Heart left ventricle (tissue), 16 donors: ENCODE measurements at regions not wholly inside any gene's neighbourhood (a gene's known extent, or its start where the extent isn't known, plus 50 kb on each side); places are given as distances from the start of the nearest gene placed in this dataset.

Experiments used
- ATAC-seq, 4 donors: fragments of 200-7000 bp; cut with Tn5 transposase; one replicate each; pipeline ENCODE4 v1.9.1; 2020 to 2022; ENCODE audit warnings: moderate library complexity in 4 of 4, mild to moderate bottlenecking in 3 of 4, moderate number of reproducible peaks in 1 of 4
- DNase-seq, 5 donors: peaks; one replicate each; pipeline ENCODE4 v3.0.0-alpha.2; 2020
- H3K27ac ChIP-seq, 12 donors: fragments of 200-600 bp; sonication (generic) in 4 of 12; one replicate each; pipeline versions ENCODE4 v1.5.0 to v1.8.0; 2016 to 2022; ENCODE audit warnings: mild to moderate bottlenecking in 2 of 12
- H3K27me3 ChIP-seq, 9 donors: fragments of 200-600 bp; sonication (generic) in 2 of 9; one replicate each; pipeline versions ENCODE4 v1.5.1 to v1.8.0; 2016 to 2022; ENCODE audit warnings: mild to moderate bottlenecking in 3 of 9
- H3K36me3 ChIP-seq, 9 donors: fragments of 200-600 bp; sonication (generic) in 2 of 9; one replicate each; pipeline versions ENCODE4 v1.5.0 to v1.8.0; 2018 to 2022; ENCODE audit warnings: mild to moderate bottlenecking in 2 of 9
- H3K4me1 ChIP-seq, 12 donors: fragments of 200-600 bp; sonication (generic) in 4 of 12; one replicate each; pipeline versions ENCODE4 v1.5.0 to v1.8.0; 2016 to 2022; ENCODE audit warnings: mild to moderate bottlenecking in 3 of 12
- H3K4me3 ChIP-seq, 12 donors: fragments of 200-600 bp; sonication (generic) in 4 of 12; one replicate each; pipeline versions ENCODE4 v1.5.0 to v1.8.0; 2017 to 2022; ENCODE audit warnings: mild to moderate bottlenecking in 9 of 12, moderate library complexity in 4 of 12
- H3K9me3 ChIP-seq, 12 donors: fragments of 200-600 bp; sonication (generic) in 4 of 12; one replicate each; pipeline versions ENCODE4 v1.5.0 to v1.8.0; 2016 to 2022; ENCODE audit warnings: mild to moderate bottlenecking in 1 of 12
- POLR2A ChIP-seq, 2 donors: fragments of 450-650 bp; IDR thresholded peaks; one replicate each; pipeline ENCODE4 v1.6.1; 2017; ENCODE audit warnings: antibody characterized with exemption in 2 of 2, mild to moderate bottlenecking in 2 of 2, moderate library complexity in 2 of 2
- WGBS, 4 donors: extraction: QIAGEN DNeasy Blood & Tissue Kit in 2 of 4; methylation state at CpG; one replicate each; pipeline versions ENCODE4 v1.1.5 to v1.1.7; 2013 to 2018; 5-methylcytosine and 5-hydroxymethylcytosine counted together
- intact Hi-C, 10 donors: fragments of 100-400 bp; cut with DNase I; formaldehyde crosslinking; loops; one replicate each; pipeline versions ENCODE4 v1.11.1 to v1.14.2; 2022
- TF ChIP-seq, protein P1 (sequence below), 12 donors: fragments of 200-600 bp; sonication (generic) in 4 of 12; IDR thresholded peaks; one replicate each; pipeline versions ENCODE4 v1.5.0 to v1.8.0; 2018 to 2022; ENCODE audit warnings: antibody characterized with exemption in 12 of 12, mild to moderate bottlenecking in 5 of 12
- donor health status: ischemic (EF 13 %, LVEDD 7.1; RV severe dilation, severe dysfunction).
- donor health status: healthy with polysubstance abuse.
- donor health status: DM: no; HTN: yes; CAD: no.
- donor health status: DM: no; HTN: no; CAD: no.
- donor health status: ischemic (EF 25% LVEDD 6.9; RV normal size, moderate dysfunction).
- donor health status: ischemic (EF 25% LVEDD 5.7; RV mildly dilated, moderate dysfunction).
- donor health status: healthy.
- donor health status: DM: yes; HTN: yes; CAD: no.
- donor health status: ischemic (EF 35%, LVEDD 5.7; RV mildly dilated, moderate dysfunction).
- donor health status: nonischemic (EF 11% LVEDD 7.7; RV severe dilation, severe dysfunction).
- donor health status: DM: yes; HTN: yes; CAD: no.
- donor health status: PGD.
- donor health status: ischemic (EF 29% LVEDD 5.4; RV normal size, mild dysfunction).
- donor health status: nonischemic (EF 23%, LVEDD 6.1; RV moderate dilation, normal function).

DNA sequence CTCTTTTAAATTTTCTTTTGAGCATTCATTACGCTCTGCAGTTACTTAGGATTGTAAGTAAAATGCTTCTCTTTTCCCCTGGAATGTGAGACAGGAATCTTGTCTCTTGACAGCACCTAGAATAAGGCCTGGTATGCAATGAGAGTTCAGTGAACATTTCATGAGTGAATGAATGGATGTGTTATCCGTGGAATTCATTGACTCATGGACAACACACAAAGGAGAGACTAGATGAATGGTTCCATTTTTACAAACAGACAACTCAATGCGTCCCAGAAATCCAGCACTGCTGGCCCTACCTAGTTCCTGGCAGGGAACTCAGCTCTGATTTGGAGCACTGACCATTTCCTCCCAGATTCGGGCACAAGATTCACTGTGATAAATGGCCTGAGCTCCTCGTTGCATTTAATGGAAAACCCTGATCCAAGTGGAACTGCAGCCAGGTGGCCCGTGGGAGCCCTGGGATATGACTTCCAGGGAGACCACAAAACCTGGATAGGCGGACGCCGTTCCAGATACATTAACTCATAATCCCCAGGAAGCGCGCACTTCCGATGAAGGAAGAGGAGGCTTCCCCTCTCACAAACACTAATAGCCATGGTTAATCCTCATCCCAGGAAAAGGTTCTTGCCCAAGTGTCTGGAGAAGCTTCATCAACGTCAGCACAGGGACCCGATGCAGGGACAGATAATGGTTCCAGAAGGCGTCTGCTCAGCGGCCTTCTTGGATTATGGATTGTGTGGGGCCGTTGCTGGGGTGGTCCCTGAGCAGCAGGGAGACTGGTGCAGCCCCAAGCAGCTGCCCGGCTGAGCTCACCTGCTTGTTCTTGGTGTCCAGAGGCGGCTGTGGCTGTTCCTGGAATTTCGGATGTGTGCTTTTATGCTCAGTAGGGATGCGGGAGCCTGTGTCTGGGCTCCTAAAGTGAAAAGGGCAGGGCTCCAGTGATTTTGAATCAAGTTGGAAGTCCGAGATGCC is 211.1 kb upstream of the TSHZ3 start:
- ATAC-seq: no peak
- 68 to 81% (median 74%) methylated on average over 20 to 22 of the region's 22 CpGs for WGBS, 4 donors
- peak in 1 of 5 donors; percentile 55 for DNase-seq
- Histone ChIP-seq H3K4me1 (no peaks in the 10 kb centered on the region), H3K4me3 (no peak overlapping the region), H3K27me3 (peaks cover 0 to 10% (median 0%) of the 10 kb centered on the region in 9 donors), H3K9me3 (peaks cover 0 to 11% (median 0%) of the 10 kb centered on the region in 12 donors), H3K27ac (no peak overlapping the region), H3K36me3 (no peaks in the 10 kb centered on the region)
- no peak for TF ChIP-seq POLR2A (IDR thresholded peaks at IDR 0.05)
- TF ChIP-seq, protein P1, sequence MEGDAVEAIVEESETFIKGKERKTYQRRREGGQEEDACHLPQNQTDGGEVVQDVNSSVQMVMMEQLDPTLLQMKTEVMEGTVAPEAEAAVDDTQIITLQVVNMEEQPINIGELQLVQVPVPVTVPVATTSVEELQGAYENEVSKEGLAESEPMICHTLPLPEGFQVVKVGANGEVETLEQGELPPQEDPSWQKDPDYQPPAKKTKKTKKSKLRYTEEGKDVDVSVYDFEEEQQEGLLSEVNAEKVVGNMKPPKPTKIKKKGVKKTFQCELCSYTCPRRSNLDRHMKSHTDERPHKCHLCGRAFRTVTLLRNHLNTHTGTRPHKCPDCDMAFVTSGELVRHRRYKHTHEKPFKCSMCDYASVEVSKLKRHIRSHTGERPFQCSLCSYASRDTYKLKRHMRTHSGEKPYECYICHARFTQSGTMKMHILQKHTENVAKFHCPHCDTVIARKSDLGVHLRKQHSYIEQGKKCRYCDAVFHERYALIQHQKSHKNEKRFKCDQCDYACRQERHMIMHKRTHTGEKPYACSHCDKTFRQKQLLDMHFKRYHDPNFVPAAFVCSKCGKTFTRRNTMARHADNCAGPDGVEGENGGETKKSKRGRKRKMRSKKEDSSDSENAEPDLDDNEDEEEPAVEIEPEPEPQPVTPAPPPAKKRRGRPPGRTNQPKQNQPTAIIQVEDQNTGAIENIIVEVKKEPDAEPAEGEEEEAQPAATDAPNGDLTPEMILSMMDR (IDR thresholded peaks at IDR 0.05): no peak
- intact Hi-C loops: no loop called here

DNA sequence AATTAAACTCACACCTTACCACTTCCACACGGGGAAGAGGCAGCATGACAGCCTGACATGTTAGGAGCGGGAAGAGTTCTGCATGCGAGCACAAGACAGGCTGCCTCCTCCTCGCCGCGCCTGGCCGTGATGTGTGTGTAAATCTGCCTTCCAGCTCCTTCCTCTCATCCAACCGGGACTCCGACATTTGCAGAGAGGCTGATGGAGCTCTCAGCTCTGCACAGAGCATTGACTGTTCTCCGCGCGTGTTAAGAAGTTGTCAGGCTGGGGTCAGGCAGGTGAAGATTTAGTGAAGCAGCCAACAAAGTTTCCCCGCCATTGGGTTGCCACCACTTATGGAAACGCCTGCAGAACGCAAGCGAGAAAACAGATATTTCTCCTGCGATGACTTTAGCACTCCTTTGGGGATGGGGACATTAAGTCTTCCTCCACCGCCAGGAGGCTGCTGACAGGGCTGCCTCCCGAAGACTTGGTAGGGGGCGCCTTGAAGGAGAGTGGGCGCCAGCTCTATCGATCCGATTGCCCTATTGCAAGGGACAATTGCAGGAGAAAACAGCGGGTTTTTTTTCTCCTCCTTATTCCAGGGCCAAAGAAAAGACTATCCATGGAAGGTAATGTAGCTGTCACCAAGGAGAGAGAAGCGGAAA is 213.9 kb upstream of the TSHZ3 start:
- no peak for TF ChIP-seq POLR2A (IDR thresholded peaks at IDR 0.05)
- TF ChIP-seq, protein P1 (IDR thresholded peaks at IDR 0.05): no peak
- Histone ChIP-seq H3K27me3 (peaks cover 0 to 15% (median 0%) of the 10 kb centered on the region in 9 donors), H3K9me3 (peaks cover 0 to 11% (median 0%) of the 10 kb centered on the region in 12 donors), H3K4me3 (no peak overlapping the region), H3K27ac (no peak overlapping the region), H3K4me1 (no peaks in the 10 kb centered on the region), H3K36me3 (no peaks in the 10 kb centered on the region)
- DNase-seq: no peak
- intact Hi-C loops: no loop called here
- ATAC-seq: no peak
- WGBS, 4 donors: 90 to 92% (median 91%) methylated on average over 25 of the region's 25 CpGs

DNA sequence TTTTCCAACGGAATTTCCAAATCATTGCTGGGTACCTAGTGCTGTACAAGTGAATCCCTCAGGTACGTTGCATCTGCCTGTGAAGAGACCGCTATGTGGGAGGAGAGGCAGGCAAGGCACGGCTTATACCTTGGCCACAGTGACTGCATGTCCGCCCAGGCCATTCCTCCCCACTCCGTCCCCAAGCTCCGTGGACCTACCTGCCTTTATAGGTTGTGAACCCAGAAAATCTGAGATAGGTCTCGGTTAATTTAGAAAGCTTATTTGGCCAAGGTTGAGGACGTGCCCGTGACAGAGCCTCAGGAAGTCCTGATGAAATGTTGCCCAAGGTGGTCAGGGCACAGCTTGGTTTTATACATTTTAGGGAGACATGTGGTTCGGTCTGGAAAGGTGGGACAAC is 218.5 kb upstream of the TSHZ3 start:
- Histone ChIP-seq H3K9me3 (no peaks in the 10 kb centered on the region), H3K36me3 (no peaks in the 10 kb centered on the region), H3K27ac (no peak overlapping the region), H3K4me3 (no peak overlapping the region), H3K4me1 (no peaks in the 10 kb centered on the region), H3K27me3 (peaks cover 0 to 15% (median 0%) of the 10 kb centered on the region in 9 donors)
- intact Hi-C loops: no loop called here
- ATAC-seq (no peak), DNase-seq (no peak)
- 82 to 93% (median 89%) methylated on average over 11 of the region's 11 CpGs for WGBS, 4 donors
- TF ChIP-seq, protein P1 (IDR thresholded peaks at IDR 0.05): no peak
- TF ChIP-seq POLR2A (IDR thresholded peaks at IDR 0.05): no peak

DNA sequence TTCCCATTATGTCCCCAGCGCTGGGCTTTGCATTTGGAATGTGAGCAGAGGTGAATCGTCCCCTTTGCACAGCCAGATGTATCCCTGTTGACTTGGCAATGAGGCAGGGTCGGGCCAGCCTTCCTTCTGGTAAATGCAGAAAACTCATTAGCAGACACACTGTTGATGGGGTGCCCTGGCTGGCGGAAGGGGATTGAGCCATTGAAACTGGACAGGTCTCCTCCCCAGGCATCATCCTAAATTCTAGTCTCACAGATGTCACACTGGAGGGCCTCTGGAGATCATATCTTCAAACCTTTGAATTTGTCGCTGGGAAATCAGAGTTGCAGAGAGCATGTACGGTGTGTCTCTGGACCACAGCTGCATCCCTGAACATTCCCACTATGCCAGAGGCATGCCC is 219.5 kb upstream of the TSHZ3 start:
- ATAC-seq: no peak
- WGBS, 4 donors: 82 to 90% (median 84%) methylated on average over 5 to 6 of the region's 6 CpGs
- no peak for DNase-seq

More for the DNA sequence above, 219.5 kb upstream of the TSHZ3 start:
- Histone ChIP-seq H3K9me3 (no peaks in the 10 kb centered on the region), H3K4me1 (no peaks in the 10 kb centered on the region), H3K4me3 (no peak overlapping the region), H3K27me3 (peaks cover 0 to 15% (median 0%) of the 10 kb centered on the region in 9 donors), H3K36me3 (no peaks in the 10 kb centered on the region), H3K27ac (no peak overlapping the region)
- intact Hi-C loops: no loop called here
- TF ChIP-seq, protein P1 (IDR thresholded peaks at IDR 0.05): no peak
- TF ChIP-seq POLR2A (IDR thresholded peaks at IDR 0.05): no peak
